MM.1S (cell line): ENCODE measurements at regions not wholly inside any gene's neighbourhood (a gene's known extent, or its start where the extent isn't known, plus 50 kb on each side); places are given as distances from the start of the nearest gene placed in this dataset.

Source experiments
- EZH2 ChIP-seq: fragments of 300-600 bp; sonication (generic); optimal IDR thresholded peaks from 2 replicates; pipeline ENCODE3; 2017; ENCODE audit warnings: low read depth, mild to moderate bottlenecking, antibody characterized with exemption, low read length, mixed read lengths
- EZH2phosphoT487 ChIP-seq: fragments of 300-600 bp; sonication (generic); IDR thresholded peaks from 2 replicates; pipeline ENCODE4 v1.6.1; 2018; ENCODE audit warnings: antibody characterized with exemption, low read length
- TF ChIP-seq, protein P1 (sequence below): fragments of 300-600 bp; sonication (generic); IDR thresholded peaks from 2 replicates; pipeline ENCODE4 v1.5.1; 2016; ENCODE audit warnings: antibody characterized with exemption, low read length, mixed read lengths

DNA sequence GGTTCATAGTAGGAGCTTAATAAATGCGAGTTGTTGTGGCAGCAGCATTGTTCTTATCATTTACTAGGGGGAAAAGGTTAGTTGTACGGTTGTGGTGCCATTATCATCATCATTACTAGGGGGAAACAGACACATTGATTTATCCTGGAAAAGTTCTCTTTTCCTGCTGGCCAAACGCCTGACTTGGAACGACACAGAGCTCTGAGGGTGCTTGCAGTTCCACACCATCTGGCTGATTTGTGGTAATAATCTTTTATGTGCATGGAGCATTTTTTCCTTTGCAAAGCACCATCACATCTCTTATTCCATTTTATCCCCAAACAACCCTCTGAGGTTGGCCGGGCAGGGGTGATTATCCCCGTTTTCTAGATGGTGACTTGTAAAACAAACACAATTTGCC lies 219.4 kb downstream of the BUB3 start:
- TF ChIP-seq, protein P1, sequence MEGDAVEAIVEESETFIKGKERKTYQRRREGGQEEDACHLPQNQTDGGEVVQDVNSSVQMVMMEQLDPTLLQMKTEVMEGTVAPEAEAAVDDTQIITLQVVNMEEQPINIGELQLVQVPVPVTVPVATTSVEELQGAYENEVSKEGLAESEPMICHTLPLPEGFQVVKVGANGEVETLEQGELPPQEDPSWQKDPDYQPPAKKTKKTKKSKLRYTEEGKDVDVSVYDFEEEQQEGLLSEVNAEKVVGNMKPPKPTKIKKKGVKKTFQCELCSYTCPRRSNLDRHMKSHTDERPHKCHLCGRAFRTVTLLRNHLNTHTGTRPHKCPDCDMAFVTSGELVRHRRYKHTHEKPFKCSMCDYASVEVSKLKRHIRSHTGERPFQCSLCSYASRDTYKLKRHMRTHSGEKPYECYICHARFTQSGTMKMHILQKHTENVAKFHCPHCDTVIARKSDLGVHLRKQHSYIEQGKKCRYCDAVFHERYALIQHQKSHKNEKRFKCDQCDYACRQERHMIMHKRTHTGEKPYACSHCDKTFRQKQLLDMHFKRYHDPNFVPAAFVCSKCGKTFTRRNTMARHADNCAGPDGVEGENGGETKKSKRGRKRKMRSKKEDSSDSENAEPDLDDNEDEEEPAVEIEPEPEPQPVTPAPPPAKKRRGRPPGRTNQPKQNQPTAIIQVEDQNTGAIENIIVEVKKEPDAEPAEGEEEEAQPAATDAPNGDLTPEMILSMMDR = no peak
- TF ChIP-seq EZH2 (no peak), EZH2phosphoT487 (no peak)
